Activated CD4-positive, alpha-beta T cell treated with anti-CD3 and anti-CD28 coated beads, Interleukin-2, amount 10 ng/mL, durations not matched to agents 24 days and 14 days (primary cell): ENCODE measurements at regions not wholly inside any gene's neighbourhood (a gene's known extent, or its start where the extent isn't known, plus 50 kb on each side); places are given as distances from the start of the nearest gene placed in this dataset.
"Not testable (repeated sequence)": the region's sequence is repeated elsewhere in the genome, so short reads cannot be mapped to it uniquely, and the experiment has no call there.

Experiments used
- DNase-seq: peaks from one replicate; pipeline ENCODE4 v3.0.0; 2022
- H3K27ac Mint-ChIP-seq: one replicate; pipeline ENCODE4 v1.8.0; 2022; ENCODE audit warnings: mild to moderate bottlenecking, mixed read lengths
- H3K27me3 Mint-ChIP-seq: one replicate; pipeline ENCODE4 v1.8.0; 2022; ENCODE audit warnings: mixed read lengths
- H3K36me3 Mint-ChIP-seq: one replicate; pipeline ENCODE4 v1.8.0; 2022; ENCODE audit warnings: low read depth, mild to moderate bottlenecking, mixed read lengths
- H3K4me1 Mint-ChIP-seq: one replicate; pipeline ENCODE4 v1.8.0; 2021; ENCODE audit warnings: mixed read lengths
- H3K4me3 Mint-ChIP-seq: one replicate; pipeline ENCODE4 v1.8.0; 2022; ENCODE audit warnings: mild to moderate bottlenecking, moderate library complexity, mixed read lengths
- H3K9me3 Mint-ChIP-seq: one replicate; pipeline ENCODE4 v1.8.0; 2021; ENCODE audit warnings: mixed read lengths
- intact Hi-C: fragments of 100-400 bp; cut with micrococcal nuclease; formaldehyde crosslinking; loops from one replicate; pipeline ENCODE4 v1.15.1; 2023

GRCh38 chr10:22158426-22158825, 59.4 kb downstream of the EBLN1 start:
- H3K27me3 Mint-ChIP-seq = peaks cover 2% of the 10 kb centered on the region
- no peak for DNase-seq
- no peaks in the 10 kb centered on the region for H3K36me3 Mint-ChIP-seq
- intact Hi-C loops = no loop called here
- H3K9me3 Mint-ChIP-seq = peaks cover 16% of the 10 kb centered on the region
- no peak overlapping the region for H3K27ac Mint-ChIP-seq
- peaks cover 7% of the 10 kb centered on the region for H3K4me1 Mint-ChIP-seq
- H3K4me3 Mint-ChIP-seq = no peak overlapping the region

GRCh38 chr10:22156750-22157149, 61.1 kb downstream of the EBLN1 start:
- no peak for DNase-seq
- Mint-ChIP-seq H3K36me3 (no peaks in the 10 kb centered on the region), H3K9me3 (peaks cover 10% of the 10 kb centered on the region), H3K27ac (no peak overlapping the region), H3K4me1 (peaks cover 7% of the 10 kb centered on the region), H3K27me3 (peaks cover 5% of the 10 kb centered on the region), H3K4me3 (no peak overlapping the region)
- intact Hi-C loops = no loop called here

GRCh38 chr10:22152403-22152802, 65.4 kb downstream of the EBLN1 start:
- Mint-ChIP-seq H3K27me3 (peaks cover 6% of the 10 kb centered on the region), H3K4me1 (no peaks in the 10 kb centered on the region), H3K36me3 (no peaks in the 10 kb centered on the region), H3K9me3 (peaks cover 11% of the 10 kb centered on the region), H3K4me3 (no peak overlapping the region), H3K27ac (no peak overlapping the region)
- DNase-seq = no peak
- intact Hi-C loops = no loop called here

- no peak for DNase-seq
- H3K36me3 Mint-ChIP-seq = no peaks in the 10 kb centered on the region
- peaks cover 13% of the 10 kb centered on the region for H3K9me3 Mint-ChIP-seq
- H3K4me3 Mint-ChIP-seq = no peak overlapping the region
- no peak overlapping the region for H3K27ac Mint-ChIP-seq
- no peaks in the 10 kb centered on the region for H3K4me1 Mint-ChIP-seq
- H3K27me3 Mint-ChIP-seq = peaks cover 4% of the 10 kb centered on the region
- intact Hi-C loops = no loop called here
Observed at GRCh38 chr10:22150842-22151241, 67.0 kb downstream of the EBLN1 start.

GRCh38 chr10:22148961-22149360, 68.9 kb downstream of the EBLN1 start:
- Mint-ChIP-seq H3K27me3 (peaks cover 4% of the 10 kb centered on the region), H3K4me1 (no peaks in the 10 kb centered on the region), H3K27ac (no peak overlapping the region), H3K9me3 (peaks cover 13% of the 10 kb centered on the region), H3K4me3 (no peak overlapping the region), H3K36me3 (no peaks in the 10 kb centered on the region)
- intact Hi-C loops = no loop called here
- DNase-seq = no peak

- H3K9me3 Mint-ChIP-seq = peaks cover 10% of the 10 kb centered on the region
- H3K4me3 Mint-ChIP-seq, H3K27ac Mint-ChIP-seq, H3K4me1 Mint-ChIP-seq, DNase-seq, H3K27me3 Mint-ChIP-seq, intact Hi-C loops, H3K36me3 Mint-ChIP-seq: not testable (repeated sequence)
Observed at GRCh38 chr10:22145873-22146272, 71.9 kb downstream of the EBLN1 start.

GRCh38 chr10:22137542-22137941, 80.3 kb downstream of the EBLN1 start:
- Mint-ChIP-seq H3K27ac (no peak overlapping the region), H3K27me3 (no peaks in the 10 kb centered on the region), H3K36me3 (no peaks in the 10 kb centered on the region), H3K4me3 (no peak overlapping the region), H3K4me1 (peaks cover 4% of the 10 kb centered on the region), H3K9me3 (no peaks in the 10 kb centered on the region)
- no peak for DNase-seq
- intact Hi-C loops = no loop called here

- Mint-ChIP-seq H3K4me1 (peaks cover 4% of the 10 kb centered on the region), H3K36me3 (no peaks in the 10 kb centered on the region), H3K27me3 (no peaks in the 10 kb centered on the region), H3K27ac (no peak overlapping the region), H3K9me3 (no peaks in the 10 kb centered on the region), H3K4me3 (no peak overlapping the region)
- intact Hi-C loops = no loop called here
- no peak for DNase-seq
Observed at GRCh38 chr10:22135591-22135990, 82.2 kb downstream of the EBLN1 start.

GRCh38 chr10:22133749-22134624, 83.8 kb downstream of the EBLN1 start:
- intact Hi-C loops = no loop called here
- H3K27ac Mint-ChIP-seq = no peak overlapping the region
- H3K9me3 Mint-ChIP-seq = peaks cover 5% of the 10 kb centered on the region
- no peak for DNase-seq
- no peak overlapping the region for H3K4me3 Mint-ChIP-seq
- no peaks in the 10 kb centered on the region for H3K36me3 Mint-ChIP-seq
- H3K27me3 Mint-ChIP-seq = no peaks in the 10 kb centered on the region
- H3K4me1 Mint-ChIP-seq = peaks cover 4% of the 10 kb centered on the region

GRCh38 chr10:22130824-22131223, 87.0 kb downstream of the EBLN1 start:
- H3K27me3 Mint-ChIP-seq, DNase-seq: not testable (repeated sequence)

GRCh38 chr10:22129612-22130011, 88.2 kb downstream of the EBLN1 start:
- DNase-seq, intact Hi-C loops, H3K4me3 Mint-ChIP-seq, H3K27ac Mint-ChIP-seq, H3K4me1 Mint-ChIP-seq, H3K36me3 Mint-ChIP-seq, H3K9me3 Mint-ChIP-seq, H3K27me3 Mint-ChIP-seq: not testable (repeated sequence)

More at GRCh38 chr10:22130824-22131223, 87.0 kb downstream of the EBLN1 start:
- H3K36me3 Mint-ChIP-seq, H3K4me3 Mint-ChIP-seq, intact Hi-C loops, H3K4me1 Mint-ChIP-seq, H3K9me3 Mint-ChIP-seq, H3K27ac Mint-ChIP-seq: not testable (repeated sequence)

GRCh38 chr10:22121181-22121580, 96.6 kb downstream of the EBLN1 start:
- H3K27me3 Mint-ChIP-seq, H3K4me1 Mint-ChIP-seq, DNase-seq, H3K4me3 Mint-ChIP-seq, H3K27ac Mint-ChIP-seq, intact Hi-C loops, H3K36me3 Mint-ChIP-seq: not testable (repeated sequence)
- peaks cover 18% of the 10 kb centered on the region for H3K9me3 Mint-ChIP-seq

- H3K27me3 Mint-ChIP-seq, intact Hi-C loops, DNase-seq, H3K27ac Mint-ChIP-seq, H3K36me3 Mint-ChIP-seq, H3K4me3 Mint-ChIP-seq, H3K4me1 Mint-ChIP-seq: not testable (repeated sequence)
- peaks cover 24% of the 10 kb centered on the region for H3K9me3 Mint-ChIP-seq
Observed at GRCh38 chr10:22120072-22120471, 97.7 kb downstream of the EBLN1 start.

- DNase-seq, H3K27ac Mint-ChIP-seq, H3K4me3 Mint-ChIP-seq, H3K4me1 Mint-ChIP-seq, intact Hi-C loops, H3K27me3 Mint-ChIP-seq, H3K36me3 Mint-ChIP-seq: not testable (repeated sequence)
- H3K9me3 Mint-ChIP-seq = peaks cover 27% of the 10 kb centered on the region
Observed at GRCh38 chr10:22119575-22119974, 98.2 kb downstream of the EBLN1 start.

GRCh38 chr10:22111705-22112104, 106.1 kb downstream of the EBLN1 start:
- Mint-ChIP-seq H3K9me3 (peaks cover 18% of the 10 kb centered on the region), H3K4me3 (no peak overlapping the region), H3K36me3 (no peaks in the 10 kb centered on the region), H3K27me3 (peaks cover 8% of the 10 kb centered on the region), H3K27ac (no peak overlapping the region), H3K4me1 (peaks cover 3% of the 10 kb centered on the region)
- intact Hi-C loops = no loop called here
- no peak for DNase-seq
